Activated B cell treated with CpG ODN at 0.5 μM for 24 hours (primary cell): ENCODE measurements at regions not wholly inside any gene's neighbourhood (a gene's known extent, or its start where the extent isn't known, plus 50 kb on each side); places are given as distances from the start of the nearest gene placed in this dataset.

Experiments used
- ATAC-seq: fragments of 200-7000 bp; cut with Tn5 transposase; one replicate; pipeline ENCODE4 v1.10.0; 2021; ENCODE audit warnings: low read depth, mild to moderate bottlenecking, moderate library complexity
- CTCF ChIA-PET: fragments of 350-600 bp; sonication (Branson Sonifier 250); formaldehyde crosslinking; loops from one replicate; lab custom pipeline; 2021; ENCODE audit warnings: antibody characterized with exemption; lab: Charles Lee
- POLR2A ChIA-PET: fragments of 350-600 bp; sonication (Branson Sonifier 250); formaldehyde crosslinking; loops from one replicate; lab custom pipeline; 2021; ENCODE audit warnings: antibody characterized with exemption; lab: Charles Lee
- DNase-seq: peaks from one replicate; pipeline ENCODE4 v3.0.0; 2022
- H3K27ac Mint-ChIP-seq: one replicate; pipeline ENCODE4 v1.8.0; 2020; ENCODE audit warnings: mixed read lengths
- H3K27me3 Mint-ChIP-seq: one replicate; pipeline ENCODE4 v1.8.0; 2021; ENCODE audit warnings: mixed read lengths
- H3K36me3 Mint-ChIP-seq: one replicate; pipeline ENCODE4 v1.8.0; 2021; ENCODE audit warnings: low read depth, mixed read lengths
- H3K4me1 Mint-ChIP-seq: one replicate; pipeline ENCODE4 v1.8.0; 2021; ENCODE audit warnings: mixed read lengths
- H3K4me3 Mint-ChIP-seq: one replicate; pipeline ENCODE4 v1.8.0; 2020; ENCODE audit warnings: mild to moderate bottlenecking, mixed read lengths
- H3K9me3 Mint-ChIP-seq: one replicate; pipeline ENCODE4 v1.8.0; 2020; ENCODE audit warnings: mixed read lengths
- CTCF ChIP-seq: fragments of 200-600 bp; IDR thresholded peaks from one replicate; pipeline ENCODE4 v1.8.0; 2022; ENCODE audit warnings: antibody characterized with exemption, mild to moderate bottlenecking
- intact Hi-C: fragments of 100-400 bp; cut with micrococcal nuclease; formaldehyde crosslinking; loops from one replicate; pipeline ENCODE4 v1.15.1; 2024

- ATAC-seq (no peak), DNase-seq (no peak)
- Mint-ChIP-seq H3K4me3 (no peak overlapping the region), H3K36me3 (no peaks in the 10 kb centered on the region), H3K27ac (no peak overlapping the region), H3K9me3 (no peaks in the 10 kb centered on the region), H3K27me3 (peaks cover 12% of the 10 kb centered on the region), H3K4me1 (no peaks in the 10 kb centered on the region)
- intact Hi-C loops = no loop called here
- ChIA-PET CTCF (no interaction called here), POLR2A (no interaction called here)
- no peak for TF ChIP-seq CTCF
Measured at GRCh38 chr20:4542270-4542669, 144.0 kb upstream of the PRNP start.

- Mint-ChIP-seq H3K4me1 (no peaks in the 10 kb centered on the region), H3K36me3 (no peaks in the 10 kb centered on the region), H3K4me3 (no peak overlapping the region), H3K27ac (no peak overlapping the region), H3K27me3 (peaks cover 16% of the 10 kb centered on the region), H3K9me3 (no peaks in the 10 kb centered on the region)
- no peak for TF ChIP-seq CTCF
- ATAC-seq (no peak), DNase-seq (no peak)
- POLR2A ChIA-PET = no interaction called here
- CTCF ChIA-PET = no interaction called here
- intact Hi-C loops = no loop called here
Measured at GRCh38 chr20:4534315-4534714, 151.9 kb upstream of the PRNP start.

- peaks cover 17% of the 10 kb centered on the region for H3K27me3 Mint-ChIP-seq
- H3K27ac Mint-ChIP-seq = no peak overlapping the region
- intact Hi-C loops = no loop called here
- TF ChIP-seq CTCF = no peak
- CTCF ChIA-PET = no interaction called here
- DNase-seq (no peak), ATAC-seq (no peak)
- H3K4me1 Mint-ChIP-seq = no peaks in the 10 kb centered on the region
- H3K36me3 Mint-ChIP-seq = no peaks in the 10 kb centered on the region
- H3K9me3 Mint-ChIP-seq = peaks cover 1% of the 10 kb centered on the region
- no peak overlapping the region for H3K4me3 Mint-ChIP-seq
- POLR2A ChIA-PET = no interaction called here
Measured at GRCh38 chr20:4533368-4534133, 152.7 kb upstream of the PRNP start.

- H3K27me3 Mint-ChIP-seq = peaks cover 21% of the 10 kb centered on the region
- no peak for DNase-seq
- TF ChIP-seq CTCF = no peak
- POLR2A ChIA-PET = no interaction called here
- no peak overlapping the region for H3K27ac Mint-ChIP-seq
- ATAC-seq = no peak
- H3K4me3 Mint-ChIP-seq = no peak overlapping the region
- intact Hi-C loops = no loop called here
- H3K4me1 Mint-ChIP-seq = no peaks in the 10 kb centered on the region
- peaks cover 7% of the 10 kb centered on the region for H3K9me3 Mint-ChIP-seq
- CTCF ChIA-PET = no interaction called here
- no peaks in the 10 kb centered on the region for H3K36me3 Mint-ChIP-seq
Measured at GRCh38 chr20:4532772-4533171, 153.5 kb upstream of the PRNP start.

GRCh38 chr20:4524792-4525191 is 161.5 kb upstream of the PRNP start:
- TF ChIP-seq CTCF = no peak
- Mint-ChIP-seq H3K9me3 (peaks cover 14% of the 10 kb centered on the region), H3K27me3 (peaks cover 10% of the 10 kb centered on the region)

More at GRCh38 chr20:4524792-4525191, 161.5 kb upstream of the PRNP start:
- DNase-seq (no peak), ATAC-seq (no peak)
- Mint-ChIP-seq H3K4me3 (no peak overlapping the region), H3K27ac (no peak overlapping the region), H3K4me1 (no peaks in the 10 kb centered on the region), H3K36me3 (no peaks in the 10 kb centered on the region)
- CTCF ChIA-PET = no interaction called here
- POLR2A ChIA-PET = no interaction called here
- intact Hi-C loops = no loop called here
